ENCODE measurements at regions not wholly inside any gene's neighbourhood (a gene's known extent, or its start where the extent isn't known, plus 50 kb on each side); places are given as distances from the start of the nearest gene placed in this dataset.
A peak's percentile ranks its signal among the peaks of the same experiment; 100 is the strongest.
"Not testable (repeated sequence)": the region's sequence is repeated elsewhere in the genome, so short reads cannot be mapped to it uniquely, and the experiment has no call there.

GRCh38 chr9:62801961-62802718, 1612.3 kb downstream of the SPATA31A7 start (continued):
- 0 out of 2 replicates have a peak, but pooled peaks have one; percentile 61 for TF ChIP-seq KDM4B (CRISPR knock-in tag; IDR thresholded peaks at IDR 0.05)
- peak; percentile 18; the same call in 1 of the 2 replicates for TF ChIP-seq CTCF (CRISPR knock-in tag; IDR thresholded peaks at IDR 0.05)
- not testable (repeated sequence) for TF ChIP-seq FOXP1 (IDR thresholded peaks at IDR 0.05)
- 0 out of 2 replicates have a peak, but pooled peaks have one; percentile 29 for TF ChIP-seq FOXP1 (CRISPR knock-in tag; IDR thresholded peaks at IDR 0.05)
- TF ChIP-seq ZSCAN20 (CRISPR knock-in tag; IDR thresholded peaks at IDR 0.05; ENCODE audit: borderline replicate concordance) = peak; percentile 86; the same call in 1 of the 2 replicates
- TF ChIP-seq UBTF (CRISPR knock-in tag; IDR thresholded peaks at IDR 0.05) = peak; percentile 80
- 0 out of 2 replicates have a peak, but pooled peaks have one; percentile 33 for TF ChIP-seq DRAP1 (CRISPR knock-in tag; IDR thresholded peaks at IDR 0.05)
- 0 out of 2 replicates have a peak, but pooled peaks have one; percentile 61 for TF ChIP-seq ZNF124 (CRISPR knock-in tag; IDR thresholded peaks at IDR 0.05)
- TF ChIP-seq SPEN (CRISPR knock-in tag; IDR thresholded peaks at IDR 0.05; ENCODE audit: low read depth) = peak; percentile 37; the same call in 1 of the 2 replicates
- TF ChIP-seq ZSCAN31 (CRISPR knock-in tag; IDR thresholded peaks at IDR 0.05; ENCODE audit: low read depth) = 0 out of 2 replicates have a peak, but pooled peaks have one; percentile 41
- 0 out of 2 replicates have a peak, but pooled peaks have one; percentile 36 for TF ChIP-seq HNRNPL (IDR thresholded peaks at IDR 0.05; ENCODE audit: low read depth, low read length)
- peak; percentile 56; the same call in 1 of the 2 replicates for TF ChIP-seq HMGXB3 (CRISPR knock-in tag; IDR thresholded peaks at IDR 0.05; ENCODE audit: borderline replicate concordance)
- 0 out of 2 replicates have a peak, but pooled peaks have one; percentile 9 for TF ChIP-seq KDM1A (CRISPR knock-in tag; IDR thresholded peaks at IDR 0.05)
- TF ChIP-seq TSC22D2 (CRISPR knock-in tag; IDR thresholded peaks at IDR 0.05; ENCODE audit: borderline replicate concordance) = peak; percentile 41
- TF ChIP-seq YEATS2 (CRISPR knock-in tag; IDR thresholded peaks at IDR 0.05; ENCODE audit: borderline replicate concordance) = peak; percentile 80
- peak; percentile 90 for TF ChIP-seq ZNF574 (CRISPR knock-in tag; IDR thresholded peaks at IDR 0.05)
- peak; percentile 41; the same call in 1 of the 2 replicates for TF ChIP-seq IRF2 (CRISPR knock-in tag; IDR thresholded peaks at IDR 0.05)

Measured in HepG2 (cell line).